Fibroblast of lung (primary cell): ENCODE measurements at regions not wholly inside any gene's neighbourhood (a gene's known extent, or its start where the extent isn't known, plus 50 kb on each side); places are given as distances from the start of the nearest gene placed in this dataset.

ENCODE experiments used
- EZH2 ChIP-seq: IDR thresholded peaks from 2 replicates; pipeline ENCODE4 v1.5.1; 2012; ENCODE audit warnings: low read length, control low read depth, mild to moderate bottlenecking; ENCODE audit errors: missing control alignments
- TF ChIP-seq, protein P1 (sequence below), 2 donors: IDR thresholded peaks in 1 of 2; conservative IDR thresholded peaks in 1 of 2; 1 replicate in 1 of 2; 2 replicates in 1 of 2; pipeline ENCODE4 v1.5.1; 2011 to 2012; ENCODE audit warnings: low read length in 2 of 2, control low read depth in 1 of 2, inconsistent platforms in 1 of 2, low read depth in 1 of 2, mild to moderate bottlenecking in 1 of 2

DNA sequence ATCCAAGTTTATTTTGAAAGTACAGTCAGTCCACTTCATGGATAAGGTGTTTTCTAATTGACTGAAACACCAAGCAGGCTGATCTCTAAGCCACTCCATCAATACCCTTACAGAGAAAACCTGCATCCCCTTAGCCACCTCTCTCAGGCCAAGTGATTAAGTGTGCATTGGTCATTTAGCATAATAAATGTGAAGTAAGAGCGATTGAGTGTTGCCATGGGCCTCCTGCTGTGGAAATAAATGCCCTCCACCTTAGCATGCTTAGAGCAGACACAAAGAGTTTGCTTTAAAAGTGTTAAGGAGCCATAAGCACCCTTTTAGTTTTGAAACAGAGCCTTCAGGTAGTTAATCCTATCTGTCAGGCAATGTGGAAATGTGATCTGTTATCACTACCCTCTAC, 386.5 kb downstream of the GPAT3 start:
- TF ChIP-seq, protein P1, sequence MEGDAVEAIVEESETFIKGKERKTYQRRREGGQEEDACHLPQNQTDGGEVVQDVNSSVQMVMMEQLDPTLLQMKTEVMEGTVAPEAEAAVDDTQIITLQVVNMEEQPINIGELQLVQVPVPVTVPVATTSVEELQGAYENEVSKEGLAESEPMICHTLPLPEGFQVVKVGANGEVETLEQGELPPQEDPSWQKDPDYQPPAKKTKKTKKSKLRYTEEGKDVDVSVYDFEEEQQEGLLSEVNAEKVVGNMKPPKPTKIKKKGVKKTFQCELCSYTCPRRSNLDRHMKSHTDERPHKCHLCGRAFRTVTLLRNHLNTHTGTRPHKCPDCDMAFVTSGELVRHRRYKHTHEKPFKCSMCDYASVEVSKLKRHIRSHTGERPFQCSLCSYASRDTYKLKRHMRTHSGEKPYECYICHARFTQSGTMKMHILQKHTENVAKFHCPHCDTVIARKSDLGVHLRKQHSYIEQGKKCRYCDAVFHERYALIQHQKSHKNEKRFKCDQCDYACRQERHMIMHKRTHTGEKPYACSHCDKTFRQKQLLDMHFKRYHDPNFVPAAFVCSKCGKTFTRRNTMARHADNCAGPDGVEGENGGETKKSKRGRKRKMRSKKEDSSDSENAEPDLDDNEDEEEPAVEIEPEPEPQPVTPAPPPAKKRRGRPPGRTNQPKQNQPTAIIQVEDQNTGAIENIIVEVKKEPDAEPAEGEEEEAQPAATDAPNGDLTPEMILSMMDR (conservative IDR thresholded peaks at IDR 0.05 in 1 of 2, IDR thresholded peaks at IDR 0.05 in 1 of 2; ENCODE audit: low read depth in 1 of 2, low read length in 2 of 2) = no peak
- no peak for TF ChIP-seq EZH2
